Transverse colon (tissue), 4 donors: ENCODE measurements at regions not wholly inside any gene's neighbourhood (a gene's known extent, or its start where the extent isn't known, plus 50 kb on each side); places are given as distances from the start of the nearest gene placed in this dataset.

ENCODE experiments used
- DNase-seq: peaks from one replicate; pipeline ENCODE4 v3.0.0-alpha.2; 2019
- H3K27ac ChIP-seq, 4 donors: fragments of 200-600 bp; sonication (generic); 2 replicates each; pipeline ENCODE4 v1.5.1; 2016 to 2018; ENCODE audit warnings: inconsistent platforms in 4 of 4
- H3K27me3 ChIP-seq: fragments of 200-600 bp; sonication (generic); 2 replicates; pipeline ENCODE4 v1.5.1; 2017; ENCODE audit warnings: inconsistent platforms
- H3K36me3 ChIP-seq, 4 donors: fragments of 200-600 bp; sonication (generic); 2 replicates each; pipeline ENCODE4 v1.5.1; 2017 to 2019; ENCODE audit warnings: inconsistent platforms in 4 of 4
- H3K4me1 ChIP-seq, 4 donors: fragments of 200-600 bp; sonication (generic); 2 replicates each; pipeline ENCODE4 v1.5.1; 2017 to 2020; ENCODE audit warnings: inconsistent platforms in 4 of 4
- H3K4me3 ChIP-seq, 4 donors: fragments of 200-600 bp; sonication (generic); 1 replicate in 1 of 4; 2 replicates in 3 of 4; pipeline versions ENCODE4 v1.5.1 to v1.6.1; 2017 to 2019; ENCODE audit warnings: inconsistent platforms in 4 of 4
- H3K9me3 ChIP-seq, 2 donors: fragments of 200-600 bp; sonication (generic); 2 replicates each; pipeline ENCODE4 v1.5.1; 2017 to 2019; ENCODE audit warnings: inconsistent platforms in 2 of 2
- EP300 ChIP-seq: sonication (generic); formaldehyde crosslinking; IDR thresholded peaks from one replicate; pipeline ENCODE4 v1.6.1; 2017; ENCODE audit warnings: antibody characterized with exemption, low read depth
- POLR2A ChIP-seq: fragments of 450-650 bp; IDR thresholded peaks from one replicate; pipeline ENCODE4 v1.6.1; 2016; ENCODE audit warnings: antibody characterized with exemption, mild to moderate bottlenecking, moderate library complexity
- POLR2AphosphoS5 ChIP-seq, 3 donors: sonication (generic); formaldehyde crosslinking; IDR thresholded peaks; one replicate each; pipeline ENCODE4 v1.6.1; 2016; ENCODE audit warnings: antibody characterized with exemption in 3 of 3
- WGBS, 2 donors: methylation state at CpG; one replicate each; pipeline ENCODE4 v1.1.5; 2018; ENCODE audit warnings: low coverage in 1 of 2; 5-methylcytosine and 5-hydroxymethylcytosine counted together
- in situ Hi-C, 4 donors: fragments of 200-750 bp; cut with MboI; loops; one replicate each; pipeline versions ENCODE4 v1.15.0 to v1.15.1; 2017; ENCODE audit warnings: low sequenced_read_pairs in 3 of 4, low pct_ligation_motif_present in 1 of 4, low pct_unique_long_range_greater_than_20kb in 1 of 4
- intact Hi-C: fragments of 100-400 bp; cut with DNase I; formaldehyde crosslinking; loops from one replicate; pipeline ENCODE4 v1.15.1; 2023; ENCODE audit warnings: low total_unique reads
- TF ChIP-seq, protein P1 (sequence below), 5 experiments: fragments of 200-600 bp in 3 of 5; fragments of 450-650 bp in 2 of 5; sonication (generic) in 3 of 5; IDR thresholded peaks; 1 replicate in 2 of 5; 2 replicates in 3 of 5; pipeline ENCODE4 v1.5.1; 2016 to 2017; ENCODE audit warnings: antibody characterized with exemption in 5 of 5, inconsistent platforms in 3 of 5, mild to moderate bottlenecking in 2 of 5, moderate library complexity in 1 of 5

DNA sequence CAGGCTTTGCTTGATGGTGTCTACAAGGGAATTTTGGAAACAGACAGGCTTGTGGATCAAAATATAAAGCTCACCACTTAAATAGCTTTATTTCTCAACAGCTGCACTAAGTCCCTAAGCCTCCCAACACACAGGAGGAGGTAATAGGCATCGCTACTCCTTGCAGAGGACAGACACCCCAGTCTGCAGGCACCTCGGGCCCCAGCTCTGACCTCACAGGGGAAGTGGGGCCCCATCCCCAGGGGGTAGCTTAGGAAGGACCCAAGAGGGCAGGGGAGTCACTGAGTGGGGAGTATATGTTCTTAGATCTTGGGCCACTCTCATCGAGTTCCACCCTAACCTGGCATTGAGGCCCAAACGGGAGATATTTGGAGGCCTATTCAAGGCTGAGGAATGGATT lies 66.7 kb upstream of the XPA start:
- no peak for DNase-seq
- Histone ChIP-seq H3K36me3 (no peaks in the 10 kb centered on the region), H3K27ac (no peak overlapping the region), H3K4me1 (peaks cover 0 to 4% (median 0%) of the 10 kb centered on the region in 4 donors), H3K27me3 (peaks cover 5% of the 10 kb centered on the region), H3K9me3 (no peaks in the 10 kb centered on the region), H3K4me3 (no peak overlapping the region)
- in situ Hi-C loops (no loop called here), intact Hi-C loops (no loop called here)
- 77% methylated on average over 4 of the region's 4 CpGs; no CpG with 5 or more reads in 1 of the 2 donors for WGBS, 2 donors
- TF ChIP-seq POLR2A (no peak), POLR2AphosphoS5 (IDR thresholded peaks at IDR 0.05) (no peak), EP300 (no peak)
- TF ChIP-seq, protein P1, sequence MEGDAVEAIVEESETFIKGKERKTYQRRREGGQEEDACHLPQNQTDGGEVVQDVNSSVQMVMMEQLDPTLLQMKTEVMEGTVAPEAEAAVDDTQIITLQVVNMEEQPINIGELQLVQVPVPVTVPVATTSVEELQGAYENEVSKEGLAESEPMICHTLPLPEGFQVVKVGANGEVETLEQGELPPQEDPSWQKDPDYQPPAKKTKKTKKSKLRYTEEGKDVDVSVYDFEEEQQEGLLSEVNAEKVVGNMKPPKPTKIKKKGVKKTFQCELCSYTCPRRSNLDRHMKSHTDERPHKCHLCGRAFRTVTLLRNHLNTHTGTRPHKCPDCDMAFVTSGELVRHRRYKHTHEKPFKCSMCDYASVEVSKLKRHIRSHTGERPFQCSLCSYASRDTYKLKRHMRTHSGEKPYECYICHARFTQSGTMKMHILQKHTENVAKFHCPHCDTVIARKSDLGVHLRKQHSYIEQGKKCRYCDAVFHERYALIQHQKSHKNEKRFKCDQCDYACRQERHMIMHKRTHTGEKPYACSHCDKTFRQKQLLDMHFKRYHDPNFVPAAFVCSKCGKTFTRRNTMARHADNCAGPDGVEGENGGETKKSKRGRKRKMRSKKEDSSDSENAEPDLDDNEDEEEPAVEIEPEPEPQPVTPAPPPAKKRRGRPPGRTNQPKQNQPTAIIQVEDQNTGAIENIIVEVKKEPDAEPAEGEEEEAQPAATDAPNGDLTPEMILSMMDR (IDR thresholded peaks at IDR 0.05), result no peak

DNA sequence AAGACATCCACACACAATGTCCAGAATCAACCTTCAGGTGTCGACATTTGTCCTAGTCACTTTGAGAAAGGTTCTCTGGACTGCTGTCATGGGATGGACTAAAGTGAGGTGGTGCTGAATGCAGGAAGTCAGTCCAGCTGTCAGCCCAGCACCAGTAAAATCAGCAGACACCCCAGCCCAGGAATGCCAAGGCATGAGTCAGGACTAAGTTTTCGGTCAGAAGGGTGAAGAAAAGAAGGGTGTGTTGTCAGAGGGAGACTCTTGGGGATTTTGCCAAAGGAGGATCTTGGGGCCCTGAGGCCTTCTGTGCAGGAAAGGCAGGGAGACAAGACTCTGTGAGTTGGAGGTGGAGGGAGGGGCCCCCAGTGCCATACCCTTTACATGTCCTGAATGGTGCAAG lies 69.0 kb upstream of the XPA start:
- no peaks in the 10 kb centered on the region for H3K36me3 ChIP-seq
- DNase-seq, result no peak
- H3K4me1 ChIP-seq, result no peaks in the 10 kb centered on the region
- H3K27ac ChIP-seq, result no peak overlapping the region
- no peak overlapping the region for H3K4me3 ChIP-seq
- 93% methylated on average over 2 of the region's 2 CpGs; no CpG with 5 or more reads in 1 of the 2 donors for WGBS, 2 donors
- intact Hi-C loops, result no loop called here
- H3K27me3 ChIP-seq, result peaks cover 5% of the 10 kb centered on the region
- H3K9me3 ChIP-seq, result no peaks in the 10 kb centered on the region
- in situ Hi-C loops, result no loop called here
- no peak for TF ChIP-seq EP300
- no peak for TF ChIP-seq POLR2AphosphoS5 (IDR thresholded peaks at IDR 0.05)
- TF ChIP-seq, protein P1 (IDR thresholded peaks at IDR 0.05), result no peak
- no peak for TF ChIP-seq POLR2A

DNA sequence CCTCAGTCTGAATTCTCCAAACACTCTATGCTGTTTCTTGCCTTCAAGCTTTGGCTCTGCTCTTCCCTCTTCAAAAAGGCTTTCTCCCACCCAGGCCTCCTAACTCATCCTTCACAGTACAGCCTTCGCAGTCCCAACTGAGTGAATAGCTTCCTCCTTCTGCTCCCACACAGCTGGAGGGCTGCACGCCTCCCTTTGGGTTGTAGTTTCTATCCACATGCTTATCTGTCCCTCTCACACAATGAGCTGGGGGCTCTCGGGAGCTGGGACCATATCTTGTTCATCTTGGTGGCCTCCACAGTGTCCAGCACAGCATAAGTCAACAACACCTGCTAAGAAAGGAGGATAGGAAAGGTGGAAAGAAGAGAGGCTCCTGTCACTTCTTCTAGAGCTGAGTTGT lies 69.5 kb upstream of the XPA start:
- no peak for DNase-seq
- Histone ChIP-seq H3K4me1 (no peaks in the 10 kb centered on the region), H3K27ac (no peak overlapping the region), H3K9me3 (no peaks in the 10 kb centered on the region), H3K36me3 (no peaks in the 10 kb centered on the region), H3K27me3 (peaks cover 8% of the 10 kb centered on the region), H3K4me3 (no peak overlapping the region)
- 81% methylated on average over 3 of the region's 3 CpGs; no CpG with 5 or more reads in 1 of the 2 donors for WGBS, 2 donors
- in situ Hi-C loops, result no loop called here
- TF ChIP-seq EP300, result no peak
- TF ChIP-seq, protein P1 (IDR thresholded peaks at IDR 0.05), result no peak
- no peak for TF ChIP-seq POLR2AphosphoS5 (IDR thresholded peaks at IDR 0.05)
- TF ChIP-seq POLR2A, result no peak
- intact Hi-C loops, result no loop called here

DNA sequence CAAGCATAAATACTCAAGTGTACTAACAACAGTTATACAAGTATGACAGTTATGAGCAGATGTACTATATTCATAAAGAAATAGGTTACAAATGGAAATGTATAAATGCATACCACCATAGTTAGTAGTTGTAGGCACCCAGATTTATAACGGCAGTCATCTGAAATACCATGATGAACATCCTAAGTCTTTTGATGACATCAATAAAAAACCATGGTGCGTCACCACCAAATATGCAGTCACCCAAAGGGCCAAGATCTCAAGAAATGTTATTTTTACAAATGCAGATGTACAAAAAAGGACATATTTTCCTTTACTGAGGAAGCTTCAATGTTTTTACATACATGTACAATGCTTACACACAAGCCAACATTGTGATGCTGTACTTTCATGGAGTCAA lies 70.8 kb upstream of the XPA start:
- peaks cover 10% of the 10 kb centered on the region for H3K27me3 ChIP-seq
- 80 to 100% methylated on average over 2 of the region's 2 CpGs for WGBS, 2 donors
- H3K4me1 ChIP-seq, result no peaks in the 10 kb centered on the region
- no peak overlapping the region for H3K27ac ChIP-seq
- in situ Hi-C loops (no loop called here), intact Hi-C loops (no loop called here)
- no peaks in the 10 kb centered on the region for H3K36me3 ChIP-seq
- no peak overlapping the region for H3K4me3 ChIP-seq
- TF ChIP-seq EP300 (no peak), POLR2AphosphoS5 (IDR thresholded peaks at IDR 0.05) (no peak), POLR2A (no peak)
- DNase-seq, result no peak
- H3K9me3 ChIP-seq, result no peaks in the 10 kb centered on the region

DNA sequence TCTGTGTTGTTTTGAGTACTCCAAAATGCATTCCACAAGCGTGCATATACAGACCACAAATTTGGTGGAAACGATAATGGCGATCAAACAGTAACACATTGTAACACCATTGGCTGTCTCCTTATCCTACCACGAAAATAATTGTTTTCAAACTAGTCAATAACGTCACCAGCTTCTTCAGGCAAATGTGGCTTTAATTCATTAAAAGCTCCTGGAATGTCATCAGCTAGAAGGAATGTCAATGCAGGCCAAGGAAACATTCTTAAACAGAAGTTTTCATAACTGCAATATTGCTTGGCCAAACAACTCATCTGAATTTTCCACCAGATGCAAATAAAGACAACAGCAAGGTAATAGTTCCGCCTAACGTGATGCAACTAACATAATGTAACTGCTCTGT lies 71.6 kb upstream of the XPA start:
- Histone ChIP-seq H3K36me3 (no peaks in the 10 kb centered on the region), H3K9me3 (no peaks in the 10 kb centered on the region), H3K27ac (no peak overlapping the region), H3K4me3 (no peak overlapping the region), H3K4me1 (peaks cover 0 to 6% (median 3%) of the 10 kb centered on the region in 4 donors), H3K27me3 (peaks cover 9% of the 10 kb centered on the region)
- TF ChIP-seq, protein P1 (IDR thresholded peaks at IDR 0.05), result no peak
- TF ChIP-seq POLR2AphosphoS5 (IDR thresholded peaks at IDR 0.05), result no peak
- no peak for TF ChIP-seq POLR2A
- no peak for TF ChIP-seq EP300
- no peak for DNase-seq
- in situ Hi-C loops (no loop called here), intact Hi-C loops (no loop called here)
- WGBS, 2 donors, result 64 to 78% methylated on average over 7 of the region's 7 CpGs
